ENCODE measurements at regions not wholly inside any gene's neighbourhood (a gene's known extent, or its start where the extent isn't known, plus 50 kb on each side); places are given as distances from the start of the nearest gene placed in this dataset.

GRCh38 chr7:117942780-117943179 is 69.5 kb upstream of the CTTNBP2 start:
- TF ChIP-seq POLR2A (IDR thresholded peaks at IDR 0.05) (no peak), CTCF (IDR thresholded peaks at IDR 0.05) (no peak)
